NB4 (cell line): ENCODE measurements at regions not wholly inside any gene's neighbourhood (a gene's known extent, or its start where the extent isn't known, plus 50 kb on each side); places are given as distances from the start of the nearest gene placed in this dataset.

ENCODE experiments used
- CTCF ChIP-seq: IDR thresholded peaks from one replicate; pipeline ENCODE4 v1.5.1; 2012; ENCODE audit warnings: low read depth, low read length
- MAX ChIP-seq: IDR thresholded peaks from 2 replicates; pipeline ENCODE4 v1.6.1; 2011; ENCODE audit warnings: low read depth, low read length
- MYC ChIP-seq: IDR thresholded peaks from 2 replicates; pipeline ENCODE4 v1.6.1; 2011; ENCODE audit warnings: low read depth, low read length
- POLR2A ChIP-seq: IDR thresholded peaks from 2 replicates; pipeline ENCODE4 v1.6.1; 2011; ENCODE audit warnings: mild to moderate bottlenecking; ENCODE audit not compliant: insufficient read length; ENCODE audit errors: extremely low read depth

GRCh38 chrX:39960219-39960618 is 137.5 kb downstream of the BCOR start:
- TF ChIP-seq CTCF (no peak), MAX (no peak), POLR2A (no peak), MYC (no peak)
